ENCODE measurements at regions not wholly inside any gene's neighbourhood (a gene's known extent, or its start where the extent isn't known, plus 50 kb on each side); places are given as distances from the start of the nearest gene placed in this dataset.

- TF ChIP-seq CTCF (IDR thresholded peaks at IDR 0.05): no peak
- TF ChIP-seq POLR2A (IDR thresholded peaks at IDR 0.05): no peak
Observed at GRCh38 chr11:23729088-23729487, 767.8 kb upstream of the LUZP2 start.

All from esophagus squamous epithelium (tissue), 4 donors.